Kidney (tissue), 13 donors: ENCODE measurements at regions not wholly inside any gene's neighbourhood (a gene's known extent, or its start where the extent isn't known, plus 50 kb on each side); places are given as distances from the start of the nearest gene placed in this dataset.

ENCODE experiments used
- DNase-seq, 5 donors: peaks; one replicate each; pipeline ENCODE4 v3.0.0-alpha.2; 2013 to 2020
- FAIRE-seq: peaks from 2 replicates; lab custom pipeline; 2012; peaks lifted over from hg19 to GRCh38; lab: Jason Lieb, UNC
- H3K27ac ChIP-seq, 2 donors: one replicate each; pipeline ENCODE4 v1.7.0; 2013; ENCODE audit warnings: low read depth in 2 of 2, low read length in 2 of 2, inconsistent platforms in 1 of 2
- H3K27me3 ChIP-seq: one replicate; pipeline ENCODE4 v1.7.1; 2013; ENCODE audit warnings: low read length, inconsistent platforms; ENCODE audit not compliant: control insufficient read depth, insufficient read depth
- H3K36me3 ChIP-seq, 3 donors: one replicate each; pipeline versions ENCODE4 v1.7.0 to v1.7.1; 2013; ENCODE audit warnings: low read length in 3 of 3, control low read depth in 1 of 3, inconsistent platforms in 1 of 3; ENCODE audit not compliant: insufficient read depth in 3 of 3, control insufficient read depth in 2 of 3
- H3K4me1 ChIP-seq, 3 donors: one replicate each; pipeline versions ENCODE4 v1.7.0 to v1.7.1; 2013; ENCODE audit warnings: low read length in 3 of 3, inconsistent platforms in 1 of 3, low read depth in 1 of 3; ENCODE audit not compliant: control insufficient read depth in 2 of 3, insufficient read depth in 2 of 3
- H3K4me3 ChIP-seq, 3 donors: one replicate each; pipeline versions ENCODE4 v1.7.0 to v1.8.1; 2013; ENCODE audit warnings: low read length in 3 of 3, control low read depth in 1 of 3, inconsistent platforms in 1 of 3
- H3K9ac ChIP-seq, 3 donors: one replicate each; pipeline versions ENCODE4 v1.7.0 to v1.7.1; 2013; ENCODE audit warnings: low read length in 3 of 3, control low read depth in 1 of 3, inconsistent platforms in 1 of 3
- H3K9me3 ChIP-seq, 3 donors: one replicate each; pipeline versions ENCODE4 v1.7.0 to v1.7.1; 2013; ENCODE audit warnings: low read length in 3 of 3, control low read depth in 1 of 3, inconsistent platforms in 1 of 3; ENCODE audit not compliant: control insufficient read depth in 2 of 3, insufficient read depth in 1 of 3
- intact Hi-C: fragments of 100-400 bp; cut with DNase I; formaldehyde crosslinking; loops from one replicate; pipeline ENCODE4 v1.11.1; 2022
- TF ChIP-seq, protein P1 (sequence below): IDR thresholded peaks from 3 replicates; pipeline ENCODE4 v1.5.1; 2012; ENCODE audit warnings: mild to moderate bottlenecking, moderate library complexity, borderline replicate concordance; ENCODE audit not compliant: insufficient read depth; ENCODE audit errors: extremely low read depth
- donor health status: control.
- donor health status: control.
- donor health status: control.
- donor health status: control.
- donor health status: control.
- donor health status: DM: yes; HTN: yes; CAD: no.
- donor health status: Normal renal cell carcinoma (clear cell type).

DNA sequence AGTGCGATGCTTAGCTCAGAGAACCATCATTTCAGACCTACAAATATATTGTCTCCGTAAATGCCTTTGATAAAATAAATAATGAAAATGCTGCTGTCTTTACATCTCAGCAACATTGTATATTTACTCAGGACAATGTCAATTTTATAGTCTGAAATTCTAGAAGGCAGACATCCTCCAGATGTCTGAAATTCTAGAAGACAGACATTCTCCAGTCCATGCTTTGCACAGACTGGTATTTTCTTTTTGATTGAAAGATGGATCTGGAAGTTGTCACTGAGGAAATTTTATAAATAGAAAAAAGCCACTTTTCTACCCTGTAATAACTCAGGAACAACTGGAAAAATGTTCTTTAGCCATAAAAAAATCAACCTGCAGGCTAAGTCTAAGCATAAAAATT lies 2293.3 kb downstream of the PCDH9 start:
- FAIRE-seq (no peak), DNase-seq (peak in 1 of 5 donors; percentile 2)
- intact Hi-C loops, result no loop called here
- no peak overlapping the region for H3K9ac ChIP-seq
- H3K36me3 ChIP-seq, result no peaks in the 10 kb centered on the region
- no peak overlapping the region for H3K27ac ChIP-seq
- H3K4me3 ChIP-seq, result no peak overlapping the region
- TF ChIP-seq, protein P1, sequence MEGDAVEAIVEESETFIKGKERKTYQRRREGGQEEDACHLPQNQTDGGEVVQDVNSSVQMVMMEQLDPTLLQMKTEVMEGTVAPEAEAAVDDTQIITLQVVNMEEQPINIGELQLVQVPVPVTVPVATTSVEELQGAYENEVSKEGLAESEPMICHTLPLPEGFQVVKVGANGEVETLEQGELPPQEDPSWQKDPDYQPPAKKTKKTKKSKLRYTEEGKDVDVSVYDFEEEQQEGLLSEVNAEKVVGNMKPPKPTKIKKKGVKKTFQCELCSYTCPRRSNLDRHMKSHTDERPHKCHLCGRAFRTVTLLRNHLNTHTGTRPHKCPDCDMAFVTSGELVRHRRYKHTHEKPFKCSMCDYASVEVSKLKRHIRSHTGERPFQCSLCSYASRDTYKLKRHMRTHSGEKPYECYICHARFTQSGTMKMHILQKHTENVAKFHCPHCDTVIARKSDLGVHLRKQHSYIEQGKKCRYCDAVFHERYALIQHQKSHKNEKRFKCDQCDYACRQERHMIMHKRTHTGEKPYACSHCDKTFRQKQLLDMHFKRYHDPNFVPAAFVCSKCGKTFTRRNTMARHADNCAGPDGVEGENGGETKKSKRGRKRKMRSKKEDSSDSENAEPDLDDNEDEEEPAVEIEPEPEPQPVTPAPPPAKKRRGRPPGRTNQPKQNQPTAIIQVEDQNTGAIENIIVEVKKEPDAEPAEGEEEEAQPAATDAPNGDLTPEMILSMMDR, result no peak
- H3K4me1 ChIP-seq, result no peaks in the 10 kb centered on the region
- H3K27me3 ChIP-seq, result no peaks in the 10 kb centered on the region
- H3K9me3 ChIP-seq, result no peaks in the 10 kb centered on the region

DNA sequence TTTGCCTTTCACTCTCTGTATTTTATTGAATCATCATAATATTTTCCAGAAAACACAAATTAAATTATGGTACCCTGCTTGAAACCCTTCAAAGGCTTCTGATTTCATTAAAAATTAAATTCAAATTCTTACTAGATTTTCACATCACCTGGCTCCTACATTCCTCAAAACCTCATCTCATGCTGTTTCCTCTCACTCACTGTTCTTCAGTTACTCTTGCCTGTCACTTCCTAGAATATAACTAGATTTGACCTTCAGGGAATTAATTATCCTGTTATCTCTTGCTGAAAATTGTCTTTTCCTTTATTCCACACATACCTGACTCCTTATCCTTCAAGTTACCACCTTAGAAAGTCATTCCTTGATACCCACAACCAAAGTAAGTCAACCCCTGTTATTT lies 2294.7 kb downstream of the PCDH9 start:
- FAIRE-seq (no peak), DNase-seq (no peak)
- no peaks in the 10 kb centered on the region for H3K9me3 ChIP-seq
- intact Hi-C loops, result no loop called here
- no peaks in the 10 kb centered on the region for H3K27me3 ChIP-seq
- no peak overlapping the region for H3K4me3 ChIP-seq
- no peaks in the 10 kb centered on the region for H3K36me3 ChIP-seq
- no peak overlapping the region for H3K9ac ChIP-seq
- H3K4me1 ChIP-seq, result no peaks in the 10 kb centered on the region
- no peak overlapping the region for H3K27ac ChIP-seq
- TF ChIP-seq, protein P1, result no peak

DNA sequence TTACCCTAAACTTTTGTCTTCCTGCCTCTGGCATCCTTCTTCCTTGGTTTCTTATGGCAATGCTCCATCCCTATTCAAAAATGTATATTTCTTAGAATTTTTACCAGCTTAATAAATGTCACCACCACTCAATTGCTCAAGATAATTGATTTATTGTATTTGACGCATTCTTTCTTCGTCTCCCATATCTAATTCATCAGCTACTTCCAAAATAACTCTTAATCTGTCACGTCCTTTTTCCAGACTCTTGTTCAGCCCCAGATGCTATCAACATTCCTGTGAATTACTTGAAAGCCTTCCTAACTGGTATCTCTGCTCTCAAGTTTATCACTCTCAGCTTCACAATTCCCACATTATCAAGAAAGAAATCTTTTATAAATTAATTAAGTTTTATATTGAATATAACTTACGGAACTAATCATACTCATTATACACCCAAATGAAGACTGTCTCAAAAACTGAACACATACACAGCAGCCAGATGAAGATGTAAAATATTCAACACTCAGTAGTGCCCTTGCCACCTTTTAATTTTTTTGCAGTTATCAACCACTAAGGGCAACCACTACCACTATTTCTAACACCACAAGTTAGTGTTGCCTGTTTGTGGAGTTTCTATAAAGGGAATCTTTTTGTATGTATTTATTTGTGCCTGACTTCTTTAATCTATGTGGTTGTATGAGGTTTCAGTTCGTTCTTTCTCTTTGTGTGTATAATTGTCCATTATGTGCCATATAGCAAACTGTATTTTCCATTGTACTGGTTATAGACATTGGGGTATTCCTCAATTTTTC lies 2295.4 kb downstream of the PCDH9 start:
- H3K36me3 ChIP-seq, result no peaks in the 10 kb centered on the region
- TF ChIP-seq, protein P1, result no peak
- no peak overlapping the region for H3K4me3 ChIP-seq
- no peak overlapping the region for H3K9ac ChIP-seq
- intact Hi-C loops, result no loop called here
- H3K4me1 ChIP-seq, result no peaks in the 10 kb centered on the region
- no peaks in the 10 kb centered on the region for H3K27me3 ChIP-seq
- FAIRE-seq (no peak), DNase-seq (no peak)
- no peaks in the 10 kb centered on the region for H3K9me3 ChIP-seq
- H3K27ac ChIP-seq, result no peak overlapping the region
